ENCODE measurements at regions not wholly inside any gene's neighbourhood (a gene's known extent, or its start where the extent isn't known, plus 50 kb on each side); places are given as distances from the start of the nearest gene placed in this dataset.

DNA sequence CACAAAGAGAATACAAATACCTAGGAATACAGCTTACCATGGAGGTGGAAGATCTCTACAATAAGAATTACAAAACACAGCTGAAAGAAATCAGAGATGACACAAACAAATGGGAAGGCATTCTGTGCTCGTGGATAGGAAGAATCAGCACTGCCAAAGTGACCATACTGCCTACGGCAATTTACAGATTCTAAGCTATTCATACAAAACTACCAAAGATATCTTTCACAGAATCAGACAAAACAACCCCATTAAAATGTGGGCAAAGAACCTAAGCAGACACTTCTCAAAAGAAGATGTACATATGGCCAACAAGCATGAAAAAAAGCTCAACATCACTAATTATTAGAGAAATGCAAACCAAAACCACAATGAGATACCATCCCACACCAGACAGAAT lies 133.2 kb upstream of the SSTR4 start:
- FAIRE-seq (no peak), DNase-seq (ENCODE audit: extremely low spot score, insufficient read length, low read depth) (no peak)

DNA sequence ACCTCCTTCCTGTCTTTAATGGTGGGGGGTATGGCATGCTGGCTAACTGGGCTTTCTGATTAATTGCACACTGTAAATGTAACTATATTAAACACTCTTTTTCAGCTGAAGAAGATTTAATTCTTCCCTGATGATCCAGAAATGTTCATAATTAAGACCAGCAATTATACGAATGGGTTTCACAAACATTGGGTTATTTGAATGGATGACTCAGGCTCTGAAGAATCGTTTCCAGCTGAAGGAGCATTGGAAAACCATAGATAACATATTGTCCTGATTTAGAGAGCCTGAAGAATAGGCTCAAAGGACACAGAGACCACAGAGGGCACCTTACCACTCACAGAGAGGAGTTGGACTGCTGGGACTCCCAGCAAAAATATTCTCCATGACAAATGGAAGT lies 130.7 kb upstream of the SSTR4 start:
- no peak for DNase-seq (ENCODE audit: extremely low spot score, insufficient read length, low read depth)
- FAIRE-seq, result no peak

DNA sequence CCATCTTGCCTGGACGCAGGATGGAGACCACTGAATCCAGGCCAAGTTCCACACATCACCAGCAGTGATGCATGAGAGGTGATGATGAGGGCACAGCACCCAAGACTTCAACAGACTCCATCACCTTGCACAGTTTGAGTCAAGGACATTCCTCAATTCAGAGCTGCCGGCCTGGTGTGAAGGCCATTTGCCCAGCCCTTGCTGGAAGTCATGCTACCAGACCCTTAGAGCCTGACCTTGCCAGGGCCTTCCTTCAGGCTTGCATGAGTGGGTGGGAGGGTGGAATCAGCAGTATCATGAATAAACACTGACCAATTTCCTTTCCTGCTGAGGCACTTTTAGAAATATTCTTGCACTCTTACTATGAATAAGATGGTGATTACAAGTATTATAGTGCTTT lies 130.2 kb upstream of the SSTR4 start:
- DNase-seq (ENCODE audit: extremely low spot score, insufficient read length, low read depth) (no peak), FAIRE-seq (no peak)

DNA sequence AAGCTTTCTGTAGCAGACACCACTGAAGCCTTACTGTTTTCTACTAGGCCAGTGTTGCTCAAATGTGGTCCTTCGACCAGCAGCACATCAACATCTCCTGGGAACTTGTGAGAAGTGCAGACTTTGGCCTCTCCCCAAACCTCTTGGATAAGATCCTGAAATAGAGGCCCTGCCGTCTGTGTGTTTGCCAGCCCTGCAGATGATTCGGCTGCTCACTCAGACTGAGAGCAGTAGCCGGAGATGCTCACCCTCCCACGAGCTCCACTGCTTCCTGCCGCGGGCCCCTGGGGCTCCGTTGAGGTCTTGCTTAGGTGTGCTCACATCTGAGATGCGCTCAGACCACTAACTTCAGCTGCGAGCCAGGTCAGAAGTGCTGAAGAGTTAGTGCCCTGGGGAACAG lies 129.5 kb upstream of the SSTR4 start:
- DNase-seq (ENCODE audit: extremely low spot score, insufficient read length, low read depth), result no peak

DNA sequence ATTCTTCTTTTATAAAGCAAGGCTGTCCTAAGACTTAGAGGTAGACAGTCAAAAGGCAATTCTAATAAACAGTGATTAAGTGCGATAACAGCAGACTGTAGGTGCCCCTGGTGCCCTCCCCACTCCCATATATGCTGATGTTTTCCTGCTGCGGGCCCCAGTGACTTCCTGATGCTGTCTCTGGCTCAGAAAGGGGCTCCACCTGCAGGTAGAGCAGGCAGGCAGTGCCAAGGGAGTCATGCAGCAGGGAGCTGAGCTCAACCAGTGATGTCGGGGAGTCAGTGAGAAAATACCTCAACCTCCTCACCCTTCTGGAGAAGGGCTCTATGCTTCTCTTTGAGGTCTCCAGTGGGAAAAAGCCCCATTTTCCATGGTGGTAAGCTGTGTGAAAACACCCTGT lies 126.7 kb upstream of the SSTR4 start:
- DNase-seq (ENCODE audit: extremely low spot score, insufficient read length, low read depth), result no peak
- no peak for FAIRE-seq

More for the DNA sequence above, 129.5 kb upstream of the SSTR4 start:
- FAIRE-seq, result no peak

DNA sequence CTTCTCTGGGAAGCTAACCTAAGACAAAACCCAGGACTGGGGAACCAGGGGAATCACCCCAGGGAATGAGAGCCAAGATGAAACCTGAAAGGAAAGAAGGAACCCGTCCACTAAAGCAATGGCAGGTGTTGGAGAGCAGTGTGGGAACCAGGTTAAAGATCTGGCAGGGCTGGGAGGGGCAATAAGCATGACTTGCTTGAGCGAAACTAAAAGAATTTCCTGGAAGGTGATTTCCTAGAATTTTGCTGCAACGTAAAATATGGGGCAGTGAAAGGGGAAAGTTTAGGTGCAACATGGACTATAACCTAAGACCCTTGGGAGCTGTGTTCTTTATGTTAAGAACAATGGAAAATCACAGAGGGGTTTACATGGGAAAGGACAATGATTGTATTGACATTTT lies 126.2 kb upstream of the SSTR4 start:
- FAIRE-seq, result no peak
- DNase-seq (ENCODE audit: extremely low spot score, insufficient read length, low read depth), result no peak

DNA sequence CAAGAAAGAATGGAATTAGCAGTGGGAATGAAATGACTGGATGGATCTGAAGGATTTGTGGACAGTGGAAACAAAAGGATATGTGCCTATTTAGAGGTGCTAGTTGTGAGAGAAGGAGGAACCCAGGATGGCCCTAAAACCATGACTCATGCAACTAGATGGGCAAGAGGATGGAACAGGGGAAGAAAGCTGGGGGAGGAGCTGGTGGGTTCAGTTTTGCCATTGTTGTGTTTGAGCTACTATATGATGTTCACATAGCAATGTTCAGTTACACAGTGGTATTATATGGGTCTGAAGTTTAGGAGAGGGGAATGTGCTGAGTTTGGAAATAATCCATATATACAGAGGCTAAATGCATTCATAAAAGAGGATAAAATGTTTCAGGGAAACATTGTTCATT lies 125.7 kb upstream of the SSTR4 start:
- FAIRE-seq (no peak), DNase-seq (ENCODE audit: extremely low spot score, insufficient read length, low read depth) (no peak)

DNA sequence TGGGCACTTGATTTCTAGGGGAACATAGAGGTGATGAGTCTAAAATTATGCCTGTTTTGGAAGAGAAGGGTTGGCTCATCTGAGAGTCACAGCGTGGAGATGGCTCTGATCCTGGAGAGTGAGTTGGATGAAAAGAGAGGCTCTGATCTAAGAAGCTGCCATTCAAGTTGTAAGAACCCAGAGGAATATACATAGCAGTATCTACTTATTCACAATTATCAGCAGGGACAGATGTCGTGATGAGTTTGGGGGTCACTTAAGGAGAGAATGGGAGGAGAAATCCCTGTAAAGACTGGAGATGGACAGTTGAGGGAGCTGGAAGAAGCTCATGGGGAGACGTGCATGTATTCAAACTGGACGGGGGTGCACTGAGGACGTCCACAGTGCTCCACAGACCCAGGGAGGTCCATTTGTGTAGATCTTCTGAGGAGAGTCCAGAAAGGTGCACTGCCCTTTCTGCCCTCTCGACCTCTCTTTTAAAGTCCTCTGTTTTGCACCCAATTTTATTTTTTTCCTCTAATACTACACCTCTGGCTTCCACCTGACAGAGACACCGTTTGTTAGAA lies 124.7 kb upstream of the SSTR4 start:
- FAIRE-seq, result no peak
- DNase-seq (ENCODE audit: extremely low spot score, insufficient read length, low read depth), result no peak

DNA sequence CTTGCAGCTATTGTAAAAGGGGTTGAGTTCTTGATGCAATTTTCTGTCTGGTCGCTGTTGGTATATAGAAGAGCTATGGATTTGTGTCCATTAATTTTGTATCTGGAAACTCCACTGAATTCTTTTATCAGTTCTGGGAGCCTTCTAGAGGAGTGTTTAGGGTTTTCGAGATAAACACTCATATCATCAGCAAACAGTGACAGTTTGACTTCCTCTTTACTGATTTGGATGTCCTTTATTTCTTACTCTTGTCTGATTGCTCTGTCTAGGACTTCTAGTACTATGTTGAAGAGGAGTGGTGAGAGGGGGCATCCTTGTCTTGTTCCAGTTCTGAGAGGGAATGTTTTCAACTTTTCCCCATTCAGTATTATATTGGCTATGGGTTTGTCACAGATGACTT lies 120.8 kb upstream of the SSTR4 start:
- DNase-seq (ENCODE audit: extremely low spot score, insufficient read length, low read depth), result no peak
- no peak for FAIRE-seq

DNA sequence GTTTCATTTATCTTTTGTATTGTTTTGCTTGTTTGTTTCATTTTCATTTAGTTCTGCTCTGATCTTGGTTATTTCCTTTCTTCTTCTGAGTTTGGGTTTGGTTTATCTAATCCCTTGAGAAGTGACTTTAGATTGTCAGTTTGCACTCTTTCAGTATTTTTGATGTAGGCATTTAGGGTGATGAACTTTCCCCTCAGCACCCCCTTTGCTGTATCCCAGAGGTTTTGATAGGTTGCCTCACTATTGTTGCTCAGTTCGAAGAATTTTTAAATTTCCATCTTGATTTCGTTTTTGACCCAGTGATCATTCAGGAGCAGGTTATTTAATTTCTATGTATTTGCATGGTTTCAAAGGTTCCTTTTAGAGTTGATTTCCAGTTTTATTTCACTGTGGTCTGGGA lies 119.6 kb upstream of the SSTR4 start:
- FAIRE-seq, result no peak
- DNase-seq (ENCODE audit: extremely low spot score, insufficient read length, low read depth), result no peak

DNA sequence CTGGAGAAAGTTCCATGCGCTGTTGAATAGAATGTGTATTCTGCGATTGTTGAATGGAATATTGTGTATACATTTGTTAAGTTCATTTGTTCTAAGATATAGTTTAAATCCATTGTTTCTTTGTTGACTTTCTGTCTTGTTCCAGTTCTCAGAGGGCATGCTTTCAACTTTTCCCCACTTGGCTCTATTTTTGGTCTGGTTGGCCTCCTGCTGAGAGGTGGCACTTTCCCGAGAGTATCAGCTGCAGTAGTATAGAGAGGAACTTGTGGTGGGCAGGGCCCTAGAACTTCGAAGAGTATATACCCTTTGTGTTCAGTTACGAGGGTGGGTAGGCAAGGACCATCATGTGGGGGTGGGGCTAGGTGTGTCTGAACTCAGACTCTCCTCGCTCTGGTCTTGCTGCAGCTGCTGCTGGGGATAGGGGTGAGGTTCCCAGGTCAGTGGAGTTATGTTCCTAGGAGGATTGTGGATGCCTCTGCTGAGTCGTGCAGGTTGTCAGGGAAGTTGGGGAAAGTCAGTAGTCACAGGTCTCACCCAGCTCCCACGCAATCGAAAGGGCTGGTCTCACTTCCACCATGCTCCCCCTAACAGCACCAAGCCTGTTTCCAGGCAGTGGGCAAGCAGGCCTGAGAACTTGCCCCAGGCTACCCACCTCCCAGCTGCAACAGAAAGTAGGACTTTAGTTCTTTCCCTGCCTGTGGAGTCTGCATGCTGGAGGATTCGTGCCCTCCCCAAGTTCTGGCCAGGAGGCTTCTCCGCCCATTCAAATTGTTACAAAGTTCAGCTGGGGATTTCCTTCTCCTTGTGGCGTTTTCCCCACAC lies 118.9 kb upstream of the SSTR4 start:
- FAIRE-seq (no peak), DNase-seq (ENCODE audit: extremely low spot score, insufficient read length, low read depth) (no peak)

DNA sequence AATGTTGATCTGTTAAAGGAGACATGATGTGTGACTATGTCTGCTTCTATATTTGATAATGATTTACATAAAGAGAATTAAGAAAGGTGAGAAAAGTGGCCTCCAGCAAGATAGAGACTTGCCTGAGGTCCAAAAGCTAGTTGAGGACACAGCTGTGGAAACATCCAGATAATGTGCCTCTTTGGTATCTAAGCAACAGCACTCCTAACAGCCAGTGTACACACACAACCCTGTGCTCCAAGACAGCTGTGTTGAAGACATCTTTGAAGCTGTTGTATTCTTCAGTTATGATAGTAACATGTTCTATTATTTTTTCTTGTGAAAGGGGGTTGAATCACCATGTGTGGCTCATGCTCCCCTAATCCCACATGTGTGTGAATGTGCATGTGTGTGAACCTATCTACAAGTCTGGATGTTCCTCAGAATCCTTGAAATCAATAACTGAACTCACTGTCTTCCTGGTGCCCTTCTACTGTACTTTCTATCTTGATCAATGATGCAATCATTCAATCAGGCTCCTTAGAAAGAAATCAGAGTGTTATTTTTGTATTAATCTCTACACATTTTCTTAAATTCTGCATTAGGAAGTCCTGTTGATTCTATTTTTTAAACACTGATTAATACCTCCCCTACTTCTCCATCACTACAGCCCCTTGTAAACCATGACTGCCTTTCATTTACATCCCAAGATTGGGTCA lies 116.7 kb upstream of the SSTR4 start:
- FAIRE-seq, result no peak
- no peak for DNase-seq (ENCODE audit: extremely low spot score, insufficient read length, low read depth)

DNA sequence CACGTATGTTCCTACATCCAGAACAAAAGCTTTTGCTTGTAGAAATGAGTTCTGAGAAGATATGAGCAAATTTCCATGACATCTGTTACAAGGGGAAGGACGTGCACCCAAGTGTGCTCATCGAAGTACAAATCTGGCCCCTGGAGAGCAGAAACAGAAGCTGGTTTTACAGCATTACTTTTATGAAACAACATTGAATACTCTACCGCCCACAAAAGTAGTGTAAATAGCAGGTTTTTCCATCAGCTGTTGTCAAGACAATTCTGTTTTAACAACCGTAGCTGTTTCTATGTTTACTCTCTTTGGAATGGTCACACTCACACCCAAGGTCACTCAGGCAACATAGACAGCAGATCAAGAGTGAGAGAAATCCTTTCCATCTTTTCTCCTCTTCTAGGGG lies 114.2 kb upstream of the SSTR4 start:
- no peak for DNase-seq (ENCODE audit: extremely low spot score, insufficient read length, low read depth)
- FAIRE-seq, result no peak

DNA sequence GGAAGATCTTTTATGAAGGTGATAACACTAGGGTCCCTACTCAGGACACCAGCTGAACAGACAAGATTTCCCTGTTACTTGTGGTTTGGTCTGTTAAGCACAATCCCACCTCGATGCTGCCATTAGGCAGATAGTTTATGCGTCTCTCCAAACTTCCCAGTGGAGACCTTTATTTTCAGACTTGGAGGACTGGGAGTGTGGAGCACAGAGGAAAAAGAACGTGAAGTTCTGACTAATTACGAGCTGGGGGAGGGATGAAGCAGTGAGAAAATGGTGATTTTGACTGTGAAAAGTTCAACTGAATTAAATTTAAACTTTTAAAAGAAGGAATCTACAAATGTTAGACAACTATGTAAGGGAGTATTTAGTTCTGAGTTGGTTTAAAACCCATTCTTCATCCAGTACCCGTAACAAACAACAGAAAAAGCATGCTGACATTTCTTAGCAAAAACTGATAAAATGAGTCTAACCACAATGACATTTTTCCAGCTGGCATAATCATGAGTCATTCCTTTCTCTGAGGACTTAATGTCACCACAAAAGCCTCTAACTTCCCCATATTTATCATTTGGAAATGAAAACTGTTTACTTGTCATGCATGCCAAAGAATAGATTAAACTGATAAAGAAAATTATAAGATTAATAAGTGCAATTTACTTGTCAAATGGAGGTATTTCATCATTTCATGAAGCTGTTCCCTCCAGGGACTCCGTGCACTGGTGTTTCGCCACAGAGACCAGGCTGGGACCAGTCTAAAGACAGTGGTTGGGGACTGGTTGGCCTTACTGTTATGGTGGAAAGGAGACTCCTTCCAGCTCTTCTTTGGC lies 113.3 kb upstream of the SSTR4 start:
- no peak for DNase-seq (ENCODE audit: extremely low spot score, insufficient read length, low read depth)

DNA sequence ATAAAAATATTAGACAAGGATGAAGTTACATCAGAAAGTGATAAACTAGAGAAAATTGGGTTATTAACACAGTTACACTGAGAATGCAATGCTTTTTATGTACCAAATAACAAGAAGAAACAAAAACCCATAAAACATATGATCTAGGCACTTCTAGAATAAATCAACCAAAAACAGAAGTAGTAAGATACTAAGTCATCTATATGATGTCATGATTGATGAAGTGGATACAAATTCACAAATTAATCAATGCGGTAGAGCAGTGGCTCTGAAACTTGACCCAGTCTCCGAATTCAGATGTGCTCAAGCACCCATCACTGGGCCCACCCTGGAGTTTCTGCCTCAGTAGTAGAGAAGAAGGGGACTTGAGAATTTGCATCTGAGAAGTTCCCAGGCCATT lies 112.1 kb upstream of the SSTR4 start:
- FAIRE-seq (no peak), DNase-seq (ENCODE audit: extremely low spot score, insufficient read length, low read depth) (no peak)

More for the DNA sequence above, 113.3 kb upstream of the SSTR4 start:
- no peak for FAIRE-seq

DNA sequence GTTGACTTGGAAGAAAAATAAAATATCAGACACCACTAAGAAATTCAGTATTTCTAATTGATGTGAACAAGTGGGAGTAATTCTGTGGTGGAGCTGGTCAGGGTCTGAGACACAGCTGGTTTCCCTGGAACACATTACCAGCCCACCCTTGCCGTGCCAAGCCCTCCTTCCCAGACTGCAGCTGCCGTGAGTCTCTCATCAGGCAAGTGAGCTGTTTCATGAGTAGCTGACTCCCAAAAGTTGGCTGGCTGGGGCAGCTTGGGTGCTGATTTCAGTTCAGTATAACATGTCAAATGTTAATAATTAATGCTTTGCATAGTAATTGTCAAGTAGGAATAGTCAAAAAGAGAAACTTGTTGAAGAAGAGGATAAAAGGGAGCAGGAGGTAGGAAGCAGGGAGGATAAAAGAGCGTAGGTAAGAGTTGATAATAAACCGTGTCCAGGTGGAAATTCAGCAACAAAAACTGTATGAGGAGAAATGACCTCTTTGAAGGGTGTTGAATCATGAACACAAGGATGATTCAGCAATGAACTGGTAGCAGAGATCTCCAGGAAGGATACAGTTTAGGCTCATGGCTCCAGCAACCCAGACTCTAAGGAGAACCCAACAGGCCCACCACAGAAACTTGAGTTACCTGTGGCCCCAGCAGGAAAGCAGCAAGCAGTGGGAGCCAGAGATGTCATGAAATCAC lies 110.9 kb upstream of the SSTR4 start:
- DNase-seq (ENCODE audit: extremely low spot score, insufficient read length, low read depth) (no peak), FAIRE-seq (no peak)

DNA sequence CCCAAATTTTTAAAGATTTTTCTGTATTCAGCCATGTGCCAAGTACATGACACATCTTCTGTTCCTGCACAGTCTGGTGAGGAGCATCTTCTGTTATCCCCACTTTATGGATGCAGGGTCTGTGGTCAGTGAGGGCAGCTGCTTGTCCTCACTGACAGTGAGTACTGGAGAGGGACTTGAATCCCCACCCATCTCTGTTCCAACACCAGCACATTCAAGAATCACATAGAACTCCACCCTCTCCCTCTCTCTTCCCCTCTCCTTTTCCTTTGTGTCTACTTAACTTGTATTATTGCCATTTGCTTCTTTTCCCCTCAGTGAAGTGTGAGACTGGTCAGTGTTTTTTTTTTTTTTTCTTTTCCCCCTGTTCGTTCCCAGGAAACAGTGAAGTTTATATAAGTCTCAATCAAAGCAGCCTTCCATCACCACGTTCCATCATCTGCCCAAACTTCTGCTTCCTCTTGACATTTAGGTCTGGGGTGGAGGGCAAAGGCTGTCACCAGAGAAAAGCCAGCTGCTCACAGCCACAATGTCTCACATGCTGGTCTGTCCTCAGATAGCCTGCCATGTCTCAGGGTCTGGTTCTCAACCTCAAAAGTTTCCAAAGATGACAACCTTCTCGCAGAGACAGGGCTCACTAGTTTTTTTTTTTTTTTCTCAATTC lies 110.0 kb upstream of the SSTR4 start:
- DNase-seq (ENCODE audit: extremely low spot score, insufficient read length, low read depth), result no peak

DNA sequence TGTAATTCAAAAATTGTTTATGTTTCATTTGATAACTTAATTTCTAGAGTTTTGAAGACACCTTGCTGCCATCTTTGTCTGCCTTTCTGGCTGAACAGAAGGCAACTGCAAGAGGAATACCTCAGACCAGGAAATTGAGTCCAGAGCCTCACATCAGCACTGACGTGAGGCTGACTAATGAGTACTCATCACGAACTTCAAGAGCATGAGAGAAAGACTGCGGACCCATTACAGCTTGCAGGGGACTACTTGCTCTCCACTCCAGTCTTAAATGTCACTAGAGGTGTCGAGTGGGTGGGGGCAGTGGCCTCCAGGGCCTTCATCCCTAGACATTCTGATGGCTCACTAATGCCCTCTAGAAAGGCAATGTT lies 109.5 kb upstream of the SSTR4 start:
- DNase-seq (ENCODE audit: extremely low spot score, insufficient read length, low read depth), result no peak
- FAIRE-seq, result no peak

More for the DNA sequence above, 110.0 kb upstream of the SSTR4 start:
- no peak for FAIRE-seq

DNA sequence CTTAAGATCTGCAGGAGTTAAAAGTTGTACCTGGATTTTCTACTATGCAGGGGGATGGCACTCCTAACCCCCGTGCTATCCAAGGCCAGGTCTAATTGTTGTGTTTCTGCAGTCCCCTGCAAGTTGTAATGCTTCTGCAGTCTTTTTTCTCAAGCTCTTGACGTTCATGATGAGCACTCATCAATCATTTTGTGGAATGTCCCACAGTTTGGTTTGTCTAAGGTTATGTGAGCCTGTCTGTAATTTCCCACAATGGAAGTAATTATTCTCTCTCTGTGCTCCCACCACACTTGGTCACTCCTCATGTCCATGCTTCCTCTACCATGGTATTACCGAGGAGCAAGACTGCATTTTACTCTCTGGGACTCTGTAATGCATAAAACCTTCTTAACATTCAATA lies 107.6 kb upstream of the SSTR4 start:
- FAIRE-seq, result no peak
- no peak for DNase-seq (ENCODE audit: extremely low spot score, insufficient read length, low read depth)

DNA sequence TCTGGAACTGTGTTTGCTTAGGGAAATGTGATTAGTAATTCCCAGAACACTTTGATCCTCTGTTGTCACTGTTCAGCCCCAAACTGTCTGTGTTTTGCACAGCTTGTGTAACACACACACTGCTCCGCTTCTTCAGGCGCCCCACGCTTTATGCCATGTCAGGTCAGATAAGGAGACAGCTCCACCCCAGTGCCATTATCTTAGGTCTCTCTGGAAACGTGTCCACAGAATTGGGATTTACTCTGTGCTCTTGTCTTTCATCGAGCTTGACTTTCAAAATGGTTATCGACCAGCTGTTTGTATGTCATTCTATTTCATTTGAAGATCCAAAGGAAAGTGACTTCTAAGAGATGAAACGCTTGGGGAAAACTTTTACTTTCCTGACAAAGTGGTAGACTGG lies 106.4 kb upstream of the SSTR4 start:
- DNase-seq (ENCODE audit: extremely low spot score, insufficient read length, low read depth) (no peak), FAIRE-seq (no peak)

All from GM18507 (cell line).